ENCODE measurements at regions not wholly inside any gene's neighbourhood (a gene's known extent, or its start where the extent isn't known, plus 50 kb on each side); places are given as distances from the start of the nearest gene placed in this dataset.

DNA sequence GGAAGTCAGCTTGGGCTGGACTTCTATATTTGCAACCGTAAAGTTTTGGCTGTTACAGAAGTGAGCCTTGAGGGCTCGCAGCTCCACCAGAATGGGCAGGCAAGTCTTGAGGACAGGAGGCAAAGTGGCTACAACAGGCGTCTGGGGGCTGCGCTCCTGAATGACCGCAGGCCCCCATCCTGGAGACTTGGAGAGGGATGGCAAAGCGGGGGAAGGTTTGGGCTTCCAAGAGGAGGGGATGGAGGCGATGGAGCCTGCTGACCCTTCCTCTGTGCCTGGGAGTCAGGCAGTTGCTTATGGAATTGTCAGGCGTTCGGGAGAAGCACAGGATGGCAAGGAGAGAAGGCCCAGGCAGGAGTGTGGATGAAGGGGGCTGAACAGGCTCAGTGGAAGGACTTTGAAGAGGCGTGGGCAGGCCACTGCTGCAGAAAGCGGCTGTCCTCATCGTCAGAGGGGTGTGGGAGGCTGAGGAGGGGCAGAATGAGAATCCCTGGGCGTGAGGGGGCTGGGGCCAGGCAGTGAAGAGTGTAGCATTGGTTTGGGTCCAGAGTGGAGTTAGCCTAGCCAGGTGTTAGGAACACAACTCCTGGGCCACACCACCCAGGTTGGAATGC lies 72.3 kb downstream of the INHBB start:
- ChIA-PET POLR2A (interaction anchor here (0.6 kb wide), 2 partner anchors 42 to 466 kb away, joined by 3 read pairs; no protein-coding TSS in a partner anchor), CTCF (ENCODE audit: low intra/inter-chr PET ratio) (no interaction called here)
- Histone ChIP-seq H3K27ac (ENCODE audit: extremely low read depth, low read depth, low read length) (no peak overlapping the region), H3K4me3 (no peak overlapping the region), H2AFZ (ENCODE audit: low read depth, low read length) (no peak overlapping the region), H3K79me2 (ENCODE audit: control insufficient read depth, insufficient read depth, low read length) (no peaks in the 10 kb centered on the region), H3K4me1 (replicated peaks in 1 of 2; ENCODE audit: control insufficient read depth in 2 of 2, insufficient read depth in 2 of 2, low read length in 2 of 2) (no peaks in the 10 kb centered on the region), H3K4me2 (ENCODE audit: insufficient read depth, low read length) (no peak overlapping the region), H3K36me3 (ENCODE audit: control insufficient read depth, insufficient read depth, low read length) (no peaks in the 10 kb centered on the region), H3K9ac (ENCODE audit: insufficient read depth in 1 of 2, low read depth in 2 of 2, low read length in 2 of 2) (no peak overlapping the region), H4K20me1 (replicated peaks; ENCODE audit: control insufficient read depth, insufficient read depth, low read length) (peaks cover 8% of the 10 kb centered on the region; the same call in 1 of the 2 replicates), H3K27me3 (ENCODE audit: control insufficient read depth in 2 of 2, insufficient read depth in 2 of 2, low read length in 2 of 2) (peaks cover 4 to 34% of the 10 kb centered on the region in 2 experiments; a peak in 3 of 5 replicates), H3K9me1 (ENCODE audit: control insufficient read depth, insufficient read depth, low read length) (no peaks in the 10 kb centered on the region), H3K9me3 (replicated peaks; ENCODE audit: control insufficient read depth, insufficient read depth, low read depth, low read length) (no peaks in the 10 kb centered on the region)
- no peak for ATAC-seq
- intact Hi-C loops (cut with micrococcal nuclease), result no loop called here
- in situ Hi-C loops (cut with MboI), result no loop called here
- TF ChIP-seq TEAD2 (tag; IDR thresholded peaks at IDR 0.05) (no peak), NR4A1 (CRISPR knock-in tag; IDR thresholded peaks at IDR 0.05) (no peak), NR4A1 (tag; IDR thresholded peaks at IDR 0.05) (no peak), CHCHD3 (CRISPR knock-in tag; IDR thresholded peaks at IDR 0.05) (no peak), PPARD (CRISPR knock-in tag; IDR thresholded peaks at IDR 0.05) (no peak), CHD1 (IDR thresholded peaks at IDR 0.05; ENCODE audit: low read length) (no peak), ZEB2 (IDR thresholded peaks at IDR 0.05) (no peak), ZNF551 (CRISPR knock-in tag; IDR thresholded peaks at IDR 0.05) (no peak), ZNF133 (CRISPR knock-in tag; IDR thresholded peaks at IDR 0.05) (no peak), PHB2 (IDR thresholded peaks at IDR 0.05; ENCODE audit: low read depth) (no peak), TEAD4 (IDR thresholded peaks at IDR 0.05; ENCODE audit: low read length) (no peak), TEAD4 (CRISPR knock-in tag; IDR thresholded peaks at IDR 0.05; ENCODE audit: borderline replicate concordance) (no peak), ZNF785 (CRISPR knock-in tag; IDR thresholded peaks at IDR 0.05) (no peak), PCBP2 (IDR thresholded peaks at IDR 0.05; ENCODE audit: low read depth, low read length, poor library complexity, severe bottlenecking) (no peak), MEIS2 (IDR thresholded peaks at IDR 0.05; ENCODE audit: partially characterized antibody) (no peak), FOXJ2 (tag; IDR thresholded peaks at IDR 0.05) (no peak), GATAD2B (IDR thresholded peaks at IDR 0.05; ENCODE audit: borderline replicate concordance) (no peak), CREBBP (IDR thresholded peaks at IDR 0.05; ENCODE audit: low read depth, low read length) (no peak), HMG20A (CRISPR knock-in tag; conservative IDR thresholded peaks at IDR 0.05) (no peak)
- TF ChIP-seq, protein P1, sequence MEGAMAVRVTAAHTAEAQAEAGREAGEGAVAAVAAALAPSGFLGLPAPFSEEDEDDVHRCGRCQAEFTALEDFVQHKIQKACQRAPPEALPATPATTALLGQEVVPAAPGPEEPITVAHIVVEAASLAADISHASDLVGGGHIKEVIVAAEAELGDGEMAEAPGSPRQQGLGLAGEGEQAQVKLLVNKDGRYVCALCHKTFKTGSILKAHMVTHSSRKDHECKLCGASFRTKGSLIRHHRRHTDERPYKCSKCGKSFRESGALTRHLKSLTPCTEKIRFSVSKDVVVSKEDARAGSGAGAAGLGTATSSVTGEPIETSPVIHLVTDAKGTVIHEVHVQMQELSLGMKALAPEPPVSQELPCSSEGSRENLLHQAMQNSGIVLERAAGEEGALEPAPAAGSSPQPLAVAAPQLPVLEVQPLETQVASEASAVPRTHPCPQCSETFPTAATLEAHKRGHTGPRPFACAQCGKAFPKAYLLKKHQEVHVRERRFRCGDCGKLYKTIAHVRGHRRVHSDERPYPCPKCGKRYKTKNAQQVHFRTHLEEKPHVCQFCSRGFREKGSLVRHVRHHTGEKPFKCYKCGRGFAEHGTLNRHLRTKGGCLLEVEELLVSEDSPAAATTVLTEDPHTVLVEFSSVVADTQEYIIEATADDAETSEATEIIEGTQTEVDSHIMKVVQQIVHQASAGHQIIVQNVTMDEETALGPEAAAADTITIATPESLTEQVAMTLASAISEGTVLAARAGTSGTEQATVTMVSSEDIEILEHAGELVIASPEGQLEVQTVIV (CRISPR knock-in tag; IDR thresholded peaks at IDR 0.05; ENCODE audit: borderline replicate concordance), result no peak
- TF ChIP-seq, protein P2, sequence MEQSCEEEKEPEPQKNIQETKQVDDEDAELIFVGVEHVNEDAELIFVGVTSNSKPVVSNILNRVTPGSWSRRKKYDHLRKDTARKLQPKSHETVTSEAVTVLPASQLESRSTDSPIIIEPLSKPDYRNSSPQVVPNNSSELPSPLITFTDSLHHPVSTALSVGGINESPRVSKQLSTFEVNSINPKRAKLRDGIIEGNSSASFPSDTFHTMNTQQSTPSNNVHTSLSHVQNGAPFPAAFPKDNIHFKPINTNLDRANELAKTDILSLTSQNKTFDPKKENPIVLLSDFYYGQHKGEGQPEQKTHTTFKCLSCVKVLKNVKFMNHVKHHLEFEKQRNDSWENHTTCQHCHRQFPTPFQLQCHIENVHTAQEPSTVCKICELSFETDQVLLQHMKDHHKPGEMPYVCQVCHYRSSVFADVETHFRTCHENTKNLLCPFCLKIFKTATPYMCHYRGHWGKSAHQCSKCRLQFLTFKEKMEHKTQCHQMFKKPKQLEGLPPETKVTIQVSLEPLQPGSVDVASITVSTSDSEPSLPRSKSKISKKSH (CRISPR knock-in tag; IDR thresholded peaks at IDR 0.05), result no peak
- WGBS (ENCODE audit: insufficient coverage, low coverage, missing lambda C conversion rate), result 3% methylated on average over 13 of the region's 13 CpGs
- FAIRE-seq, result no peak
- BruUV-seq (replicated peaks), result no TSS peak
- DNase-seq (ENCODE audit: extremely low read depth in 1 of 4, low spot score in 3 of 4), result no peak
